HK-2 (cell line): ENCODE measurements at regions not wholly inside any gene's neighbourhood (a gene's known extent, or its start where the extent isn't known, plus 50 kb on each side); places are given as distances from the start of the nearest gene placed in this dataset.
A peak's percentile ranks its signal among the peaks of the same experiment; 100 is the strongest.
"Not testable (repeated sequence)": the region's sequence is repeated elsewhere in the genome, so short reads cannot be mapped to it uniquely, and the experiment has no call there.

Experiments used
- DNase-seq: peaks from one replicate; pipeline ENCODE4 v3.0.0-alpha.2; 2018; ENCODE audit not compliant: unreplicated experiment

DNA sequence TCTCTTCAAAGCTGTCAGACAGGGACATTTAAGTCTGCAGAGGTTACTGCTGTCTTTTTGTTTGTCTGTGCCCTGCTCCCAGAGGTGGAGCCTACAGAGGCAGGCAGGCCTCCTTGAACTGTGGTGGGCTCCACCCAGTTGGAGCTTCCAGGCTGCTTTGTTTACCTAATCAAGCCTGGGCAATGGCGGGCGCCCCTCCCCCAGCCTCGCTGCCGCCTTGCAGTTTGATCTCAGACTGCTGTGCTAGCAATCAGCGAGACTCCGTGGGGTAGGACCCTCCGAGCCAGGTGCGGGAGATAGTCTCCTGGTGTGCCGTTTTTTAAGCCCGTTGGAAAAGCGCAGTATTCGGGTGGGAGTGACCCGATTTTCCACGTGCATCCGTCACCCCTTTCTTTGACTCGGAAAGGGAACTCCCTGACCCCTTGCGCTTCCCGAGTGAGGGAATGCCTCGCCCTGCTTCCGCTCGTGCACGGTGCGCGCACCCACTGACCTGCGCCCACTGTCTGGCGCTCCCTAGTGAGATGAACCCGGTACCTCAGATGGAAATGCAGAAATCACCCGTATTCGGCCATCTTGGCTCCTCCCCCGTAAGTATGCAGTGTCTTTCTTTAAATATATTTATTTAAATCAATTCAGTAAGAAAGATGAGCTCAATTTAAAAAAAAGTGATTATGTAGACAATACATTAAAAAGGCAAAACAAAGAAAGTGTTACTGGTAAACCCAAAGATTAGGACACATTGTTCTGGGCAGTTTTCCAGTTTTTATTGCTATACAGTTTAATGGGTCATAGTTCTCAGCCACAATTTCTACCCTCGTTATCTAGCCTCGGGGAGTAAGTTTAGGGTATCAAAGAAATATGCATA lies 91.2 kb upstream of the GRM7 start:
- not testable (repeated sequence) for DNase-seq

DNA sequence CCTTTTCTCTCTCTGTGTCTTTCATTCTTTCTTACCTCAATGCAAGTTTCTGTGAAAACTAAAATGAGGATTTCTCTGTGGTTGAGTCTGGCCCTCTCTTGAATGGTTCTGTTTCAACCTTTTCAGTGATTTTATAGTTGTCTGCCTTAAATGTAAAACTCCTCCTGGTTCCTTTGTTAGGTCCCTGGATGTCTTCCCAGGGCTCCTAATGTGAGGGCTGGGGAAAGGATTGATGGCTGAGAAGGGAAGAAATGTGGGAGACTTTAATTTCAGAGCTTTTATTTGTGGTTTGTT lies 90.6 kb upstream of the GRM7 start:
- no peak for DNase-seq

DNA sequence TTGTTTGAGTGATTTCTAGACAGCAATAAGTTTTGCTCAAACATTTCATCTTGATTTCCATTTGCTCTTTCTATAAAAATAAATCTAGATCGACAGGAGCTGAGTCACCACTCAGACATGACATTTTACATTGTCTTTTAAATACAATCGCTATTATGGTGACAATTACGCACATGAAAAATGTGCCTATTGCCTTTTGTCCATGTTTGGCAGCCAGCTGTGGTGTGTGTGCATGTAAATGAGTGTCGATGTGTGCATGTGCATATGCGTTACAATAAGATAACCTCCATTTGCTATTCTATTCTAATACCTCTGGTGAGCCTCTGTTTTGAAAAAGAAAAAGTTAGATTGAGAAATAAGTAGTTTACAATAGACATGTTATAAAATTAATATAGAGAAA lies 89.7 kb upstream of the GRM7 start:
- DNase-seq, result no peak

DNA sequence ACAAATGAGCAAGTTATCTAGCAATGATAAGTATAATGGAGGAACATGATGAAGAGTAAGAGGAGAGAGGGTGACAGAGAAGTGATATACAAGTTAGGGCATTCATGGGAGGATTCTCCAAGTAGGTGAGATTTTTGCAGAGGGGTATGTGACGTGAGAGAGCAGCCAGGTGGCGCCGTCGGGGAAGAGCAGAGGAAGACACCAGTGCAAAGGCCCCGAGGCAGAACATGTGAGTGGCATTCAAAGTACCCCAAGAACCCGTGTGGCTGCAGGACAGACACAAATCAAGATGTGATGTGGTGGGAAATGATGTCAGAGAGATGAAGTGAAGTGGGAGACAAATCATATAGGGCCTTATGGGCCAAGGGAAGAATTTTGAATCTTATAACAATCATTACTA lies 81.8 kb upstream of the GRM7 start:
- DNase-seq, result no peak

DNA sequence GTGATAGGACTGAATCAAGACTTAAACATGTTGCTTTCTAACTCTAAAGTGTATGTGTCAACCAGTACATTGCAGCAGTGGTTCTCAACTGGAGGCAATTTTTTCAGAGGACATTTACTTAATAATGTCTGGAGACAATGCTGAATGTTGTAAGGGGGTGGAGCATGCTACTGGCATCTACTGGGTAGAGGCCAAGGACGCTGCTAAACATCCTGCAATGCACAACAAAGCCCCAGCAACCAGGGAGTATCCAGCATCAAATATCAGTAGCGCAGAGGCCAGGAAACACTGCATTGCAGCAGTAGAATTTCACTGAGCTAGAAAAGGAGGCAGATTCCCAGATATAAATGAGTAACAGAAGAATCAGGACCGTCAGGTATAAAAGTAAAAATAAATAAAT lies 79.8 kb upstream of the GRM7 start:
- DNase-seq, result no peak

DNA sequence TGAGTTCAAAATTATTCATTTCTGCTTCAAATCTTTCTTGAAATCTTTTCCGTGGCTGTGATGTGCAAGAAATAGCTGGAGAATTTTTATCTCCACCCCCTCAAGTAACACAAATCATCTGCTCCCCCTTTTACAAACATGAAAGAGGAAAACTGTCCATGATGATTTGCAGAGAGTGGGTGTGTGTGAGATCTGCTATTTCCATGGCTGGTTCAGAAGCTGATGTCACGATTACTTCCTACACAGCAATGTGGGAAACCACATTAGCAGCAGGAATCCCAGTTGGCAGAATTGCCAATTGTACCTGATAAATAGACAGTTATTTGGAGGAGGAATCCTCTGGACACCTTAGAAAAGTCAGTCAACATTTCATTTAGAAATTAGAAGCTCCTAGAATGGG lies 75.2 kb upstream of the GRM7 start:
- DNase-seq, result no peak

DNA sequence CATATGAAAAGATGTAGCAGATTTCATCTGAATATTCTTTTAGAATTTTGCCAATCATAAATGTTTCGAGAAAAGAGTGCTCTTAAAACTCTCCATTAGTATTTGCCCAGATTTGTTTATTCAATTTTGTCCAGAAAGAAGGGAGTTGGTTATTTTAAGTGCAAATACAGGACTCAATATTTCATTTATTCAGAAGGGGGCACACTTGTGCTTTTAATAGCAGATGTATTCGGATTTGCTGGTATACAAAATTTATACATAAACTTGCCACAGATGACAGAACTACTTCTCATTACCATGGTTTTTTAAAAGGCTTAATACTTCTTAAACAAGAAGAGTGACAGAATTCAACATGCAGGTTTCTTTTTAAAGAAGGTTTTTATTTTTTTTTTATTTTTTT lies 69.8 kb upstream of the GRM7 start:
- DNase-seq, result no peak

DNA sequence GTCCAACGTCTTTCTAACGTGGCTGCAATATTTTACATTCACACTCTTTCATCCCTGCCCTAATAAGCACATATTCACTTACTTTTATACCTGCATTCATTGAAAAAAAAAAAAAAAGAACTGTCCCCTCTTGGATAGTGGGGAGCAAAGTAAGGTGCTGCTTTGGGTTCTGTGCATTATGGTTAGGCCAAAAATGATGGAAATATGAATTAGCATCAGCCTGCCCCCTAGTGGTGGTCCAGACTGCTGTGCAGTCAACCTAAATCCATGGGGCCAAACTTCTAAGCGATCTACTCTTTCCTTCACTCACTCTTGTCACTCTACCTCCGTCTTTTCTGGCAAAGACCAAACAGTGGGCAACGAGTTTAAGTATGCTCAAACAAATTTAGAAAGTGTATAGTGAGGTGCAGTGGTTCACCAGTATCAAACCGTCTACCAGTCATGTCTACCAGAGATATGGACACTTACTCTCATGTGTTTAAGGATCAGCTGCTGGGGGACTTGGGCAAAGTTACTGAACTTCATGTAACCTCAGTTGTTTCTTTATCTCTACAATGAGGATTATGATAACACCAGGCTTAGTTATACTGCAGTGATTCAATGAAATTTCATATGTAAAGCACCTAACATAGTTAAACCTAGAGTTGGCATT lies 61.5 kb upstream of the GRM7 start:
- DNase-seq, result peak; percentile 2

DNA sequence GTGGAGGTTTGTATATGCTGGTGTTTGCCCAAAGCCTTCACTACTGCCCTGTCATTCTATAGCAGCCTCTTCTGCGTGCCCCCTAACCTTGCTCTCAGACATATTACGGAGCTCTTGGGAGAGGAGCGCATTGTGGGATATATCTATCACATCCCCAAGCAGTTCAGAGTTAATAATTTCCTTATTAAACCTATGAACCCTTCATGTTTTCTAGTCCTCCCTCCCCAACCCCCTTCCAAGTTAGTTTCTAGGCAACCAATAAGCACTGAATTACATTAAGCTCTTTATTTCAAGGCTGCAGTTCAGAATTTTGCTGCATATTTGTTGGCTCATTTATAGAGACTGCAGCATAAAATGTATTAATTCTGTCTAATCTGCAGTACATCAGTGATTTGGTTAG lies 57.3 kb upstream of the GRM7 start:
- no peak for DNase-seq

DNA sequence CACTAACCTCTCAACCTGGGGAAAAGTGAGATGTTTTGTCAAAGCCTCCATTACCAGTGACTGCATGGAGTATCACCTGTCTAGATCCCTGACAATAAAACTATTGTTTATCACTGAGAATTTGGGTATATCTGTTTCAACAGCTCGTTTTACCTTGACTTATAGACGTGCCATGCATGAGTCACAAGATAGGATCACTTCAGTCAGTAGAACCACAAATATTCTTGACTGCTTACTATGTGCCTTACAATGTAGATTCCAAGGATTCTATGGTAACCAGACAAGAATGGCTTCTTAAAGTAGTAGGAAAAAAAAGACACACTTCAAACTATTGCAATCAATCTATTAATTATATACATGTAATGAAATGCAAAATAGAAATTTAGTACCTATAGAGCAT lies 55.7 kb upstream of the GRM7 start:
- DNase-seq, result no peak

DNA sequence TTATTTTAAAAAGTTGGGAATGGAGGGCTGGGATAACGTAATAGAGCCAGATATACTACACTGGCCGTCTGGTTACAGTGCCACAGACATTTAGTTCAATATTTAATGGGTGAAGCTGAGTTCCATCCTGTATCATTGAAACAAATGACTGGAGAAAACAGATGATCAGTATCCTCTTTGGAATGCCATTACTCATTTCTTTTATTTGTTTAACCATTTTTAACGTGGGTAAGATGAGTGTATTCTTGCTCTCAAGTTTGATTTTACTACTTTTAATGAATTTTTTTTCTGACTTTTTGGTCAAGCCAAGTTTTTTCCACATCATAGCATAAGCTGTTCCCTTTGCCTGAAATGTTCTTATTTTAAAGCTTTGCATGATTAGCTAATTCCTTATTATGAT lies 53.9 kb upstream of the GRM7 start:
- no peak for DNase-seq

DNA sequence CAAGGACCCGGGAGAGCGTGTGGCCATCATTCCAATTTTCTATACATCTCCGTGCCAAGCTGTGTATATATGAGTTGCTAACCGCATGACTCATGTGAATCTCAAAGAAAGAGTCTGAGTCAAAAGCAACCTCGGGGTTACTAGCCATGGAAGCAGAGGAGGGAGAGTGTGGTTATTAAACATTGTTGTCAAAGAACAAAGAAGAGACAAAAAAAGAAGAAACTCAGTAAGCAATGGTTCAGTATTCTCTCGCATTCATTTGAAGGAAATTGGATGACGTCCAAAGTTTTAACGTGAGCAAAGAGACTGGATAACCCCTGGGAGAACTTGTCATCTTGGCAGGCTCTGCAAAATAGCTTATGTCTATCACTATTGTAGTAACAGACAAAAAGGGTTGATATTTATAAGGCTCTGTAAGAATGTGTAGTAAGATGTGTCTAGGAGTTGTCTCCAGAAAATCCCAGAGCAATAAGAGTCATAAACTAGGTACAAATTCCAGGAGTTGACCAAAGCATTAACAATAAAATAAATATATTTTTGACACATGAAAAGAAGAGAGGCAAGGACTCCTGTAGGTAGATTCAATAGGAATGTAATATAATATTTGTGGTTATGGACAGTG lies 52.8 kb upstream of the GRM7 start:
- no peak for DNase-seq

DNA sequence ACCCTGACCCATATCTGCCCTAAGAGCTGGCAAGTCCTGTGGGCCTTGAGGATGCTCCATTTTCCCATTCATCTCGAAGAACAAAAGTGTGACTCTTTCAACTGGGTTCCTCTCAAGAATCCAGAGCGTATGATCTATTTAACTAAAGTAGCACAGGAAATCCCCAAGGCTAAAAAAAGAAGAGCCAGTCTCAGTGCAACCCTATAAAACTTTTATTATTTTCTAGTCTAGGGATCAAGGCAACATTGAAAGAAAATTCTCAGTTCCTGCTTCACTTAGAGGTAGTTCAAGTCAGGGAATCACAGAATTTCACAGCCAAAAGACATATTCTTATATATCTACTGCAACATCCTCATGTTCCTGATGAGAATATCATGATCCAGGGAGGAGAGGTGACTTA lies 51.6 kb upstream of the GRM7 start:
- DNase-seq, result no peak
